ENCODE measurements at regions not wholly inside any gene's neighbourhood (a gene's known extent, or its start where the extent isn't known, plus 50 kb on each side); places are given as distances from the start of the nearest gene placed in this dataset.
A peak's percentile ranks its signal among the peaks of the same experiment; 100 is the strongest.

DNA sequence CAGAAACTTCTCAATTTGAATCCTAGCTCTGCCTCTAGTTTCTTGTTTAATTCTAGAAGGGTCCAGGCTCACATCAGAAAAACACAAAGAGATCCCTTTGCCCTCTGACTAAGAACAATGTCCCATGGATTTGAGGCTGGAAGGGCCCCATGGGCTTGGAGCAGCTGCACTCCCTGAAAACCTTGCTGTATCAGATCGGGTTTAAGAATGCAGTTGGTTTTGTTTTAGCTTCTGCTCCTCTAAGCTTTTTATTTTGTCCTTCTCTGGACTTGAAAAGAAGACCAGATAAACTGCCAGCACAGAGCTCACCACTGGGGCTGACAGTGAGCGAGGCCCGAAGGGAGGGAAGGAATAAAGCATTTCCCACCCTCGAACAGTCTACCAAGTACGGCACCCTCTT is 69.2 kb upstream of the WIPF1 start:
- Mint-ChIP-seq H3K9me3 (peaks cover 3% of the 10 kb centered on the region), H3K27ac (no peak overlapping the region), H3K36me3 (ENCODE audit: low read depth) (peaks cover 9% of the 10 kb centered on the region), H3K4me1 (peaks cover 10% of the 10 kb centered on the region), H3K27me3 (no peaks in the 10 kb centered on the region), H3K4me3 (no peak overlapping the region)
- ChIA-PET CTCF (interaction anchor here (0.8 to 1.6 kb wide), 4 partner anchors 13 to 95 kb away, joined by 3 to 4 read pairs (median 4); no protein-coding TSS in a partner anchor), POLR2A (interaction anchor here (1.1 to 2.7 kb wide), 3 partner anchors 15 to 69 kb away, joined by 3 to 14 read pairs (median 6); partner anchors contain the start of gene WIPF1)
- no peak for DNase-seq

DNA sequence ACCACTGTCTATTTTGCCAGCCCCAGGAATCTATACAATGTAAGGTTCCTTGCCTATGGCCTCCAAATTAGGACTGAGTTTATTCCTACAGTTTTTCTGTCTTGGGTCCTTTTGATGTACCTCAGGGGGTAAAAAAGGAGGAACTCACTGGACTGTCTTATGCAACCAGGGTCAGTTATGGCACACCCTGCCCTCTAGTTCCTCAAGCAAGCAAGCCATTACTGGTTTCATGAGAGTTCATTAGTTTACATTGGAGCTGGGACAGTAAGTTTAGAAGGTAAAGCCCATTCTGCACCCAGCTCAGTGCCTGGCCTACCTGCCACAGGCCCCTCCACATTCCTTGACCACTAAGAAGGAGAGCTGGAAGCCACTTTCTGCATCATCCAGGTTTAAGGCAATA is 68.7 kb upstream of the WIPF1 start:
- DNase-seq, result no peak
- no peaks in the 10 kb centered on the region for H3K9me3 Mint-ChIP-seq
- no peak overlapping the region for H3K4me3 Mint-ChIP-seq
- no peaks in the 10 kb centered on the region for H3K27me3 Mint-ChIP-seq
- CTCF ChIA-PET, result interaction anchor here (1.0 to 1.5 kb wide), 2 partner anchors 31 to 94 kb away, joined by 3 to 4 read pairs; no protein-coding TSS in a partner anchor
- no peak overlapping the region for H3K27ac Mint-ChIP-seq
- peaks cover 6% of the 10 kb centered on the region for H3K36me3 Mint-ChIP-seq (ENCODE audit: low read depth)
- POLR2A ChIA-PET, result interaction anchor here (1.1 to 2.7 kb wide), 3 partner anchors 15 to 69 kb away, joined by 3 to 14 read pairs (median 6); partner anchors contain the start of gene WIPF1
- H3K4me1 Mint-ChIP-seq, result peaks cover 12% of the 10 kb centered on the region

DNA sequence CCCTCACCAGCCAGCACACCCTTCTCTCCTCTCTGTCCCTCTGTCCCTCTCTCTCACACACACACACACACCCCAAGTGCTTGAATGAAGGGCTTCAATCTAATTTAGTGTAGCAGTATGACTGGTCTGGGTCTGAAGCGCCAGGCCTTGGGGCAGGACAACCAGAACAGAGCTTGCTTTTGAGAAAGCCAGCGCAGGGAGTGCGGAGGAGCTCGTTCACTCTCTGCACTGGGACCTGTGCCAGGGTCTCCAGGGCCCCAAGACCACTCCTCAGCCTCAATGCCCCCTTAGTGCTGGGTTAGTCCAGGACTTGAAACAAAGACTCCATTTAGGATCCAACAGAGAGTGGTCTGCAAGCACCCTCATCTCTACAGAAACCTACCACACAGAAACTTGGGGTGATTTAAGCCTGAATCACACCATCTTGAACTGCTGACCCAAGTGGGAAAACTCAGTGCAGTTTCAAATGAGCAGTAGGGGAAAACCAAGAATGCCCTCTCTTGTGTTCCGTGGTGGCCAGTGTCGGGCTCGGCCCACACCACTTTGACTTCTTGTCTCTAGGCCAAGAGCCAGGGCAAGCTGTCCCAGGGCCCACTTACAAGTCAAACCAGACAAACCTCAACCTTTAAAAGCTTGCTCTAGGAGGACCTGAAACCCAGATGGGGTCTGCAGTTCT is 66.6 kb upstream of the WIPF1 start:
- H3K27me3 Mint-ChIP-seq, result no peaks in the 10 kb centered on the region
- no peak overlapping the region for H3K4me3 Mint-ChIP-seq
- peaks cover 28% of the 10 kb centered on the region for H3K4me1 Mint-ChIP-seq
- CTCF ChIA-PET, result no interaction called here
- POLR2A ChIA-PET, result no interaction called here
- no peak overlapping the region for H3K27ac Mint-ChIP-seq
- no peaks in the 10 kb centered on the region for H3K9me3 Mint-ChIP-seq
- H3K36me3 Mint-ChIP-seq (ENCODE audit: low read depth), result peaks cover 6% of the 10 kb centered on the region
- no peak for DNase-seq

DNA sequence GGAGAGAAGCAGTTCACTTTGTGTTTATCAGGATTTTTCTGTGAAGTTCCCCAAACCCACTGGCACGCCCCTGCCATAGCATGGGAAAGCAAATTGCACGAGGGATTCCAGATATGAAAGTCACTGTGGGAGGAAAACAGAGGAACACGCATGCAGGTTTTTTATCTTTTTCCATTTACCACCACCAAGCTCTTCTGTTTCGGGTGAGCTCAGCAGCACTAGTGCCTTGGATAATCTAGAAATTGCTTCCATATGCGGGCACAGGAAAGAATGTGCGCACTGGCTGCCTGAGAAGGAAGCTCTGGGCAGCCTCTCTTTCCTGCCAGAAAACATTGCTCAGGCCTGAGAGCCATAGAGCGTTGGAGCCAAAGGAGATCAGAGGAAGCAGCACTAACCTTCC is 65.9 kb upstream of the WIPF1 start:
- no peak for DNase-seq
- ChIA-PET CTCF (no interaction called here), POLR2A (interaction anchor here (1.4 kb wide), 1 partner anchor 29 kb away, joined by 3 read pairs; no protein-coding TSS in a partner anchor)
- no peaks in the 10 kb centered on the region for H3K9me3 Mint-ChIP-seq
- H3K4me1 Mint-ChIP-seq, result peaks cover 33% of the 10 kb centered on the region
- H3K36me3 Mint-ChIP-seq (ENCODE audit: low read depth), result peaks cover 6% of the 10 kb centered on the region
- H3K27me3 Mint-ChIP-seq, result no peaks in the 10 kb centered on the region
- no peak overlapping the region for H3K4me3 Mint-ChIP-seq
- no peak overlapping the region for H3K27ac Mint-ChIP-seq

DNA sequence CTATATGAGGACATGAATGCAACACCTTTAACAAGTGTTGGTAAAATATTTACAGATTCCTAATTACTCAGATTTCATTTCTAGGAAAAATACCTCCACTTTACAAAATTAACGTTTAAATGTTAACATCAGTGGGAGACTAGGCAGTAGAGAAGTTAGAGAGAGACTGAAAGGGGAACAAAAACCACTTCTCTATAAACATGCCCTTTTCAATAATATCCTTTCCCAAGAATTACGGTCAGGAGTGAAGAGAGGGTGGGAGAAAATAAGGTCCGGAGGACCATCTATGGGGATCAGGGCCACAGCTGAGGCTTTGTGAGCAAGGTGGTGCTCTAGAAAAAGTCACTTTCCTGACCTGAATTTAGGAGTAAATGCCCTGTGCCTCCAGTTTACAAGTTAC is 65.3 kb upstream of the WIPF1 start:
- no peaks in the 10 kb centered on the region for H3K27me3 Mint-ChIP-seq
- DNase-seq, result no peak
- ChIA-PET POLR2A (interaction anchor here (1.4 kb wide), 1 partner anchor 28 kb away, joined by 3 read pairs; no protein-coding TSS in a partner anchor), CTCF (no interaction called here)
- H3K4me3 Mint-ChIP-seq, result no peak overlapping the region
- H3K36me3 Mint-ChIP-seq (ENCODE audit: low read depth), result peaks cover 11% of the 10 kb centered on the region
- no peak overlapping the region for H3K27ac Mint-ChIP-seq
- no peaks in the 10 kb centered on the region for H3K9me3 Mint-ChIP-seq
- peaks cover 35% of the 10 kb centered on the region for H3K4me1 Mint-ChIP-seq

DNA sequence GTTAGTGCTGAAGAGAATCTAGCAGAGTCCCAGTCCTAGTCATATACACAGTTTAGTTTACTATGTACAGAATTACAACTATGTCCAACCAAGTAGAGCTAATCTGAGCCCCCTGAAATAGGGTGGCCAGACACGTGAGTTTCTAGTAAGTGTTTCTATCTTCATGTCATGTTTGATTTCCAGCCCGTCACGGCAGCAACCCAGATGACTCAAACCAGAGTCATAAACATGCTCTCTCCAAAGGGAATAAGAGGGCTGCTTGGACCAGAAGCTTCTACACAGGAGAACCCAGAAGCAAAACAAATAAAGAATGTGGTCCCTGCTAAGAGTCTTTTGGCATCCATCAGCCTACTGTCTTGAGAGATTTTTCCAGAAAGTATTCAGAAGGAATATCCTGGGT is 64.9 kb upstream of the WIPF1 start:
- no peak overlapping the region for H3K4me3 Mint-ChIP-seq
- no peak for DNase-seq
- peaks cover 12% of the 10 kb centered on the region for H3K36me3 Mint-ChIP-seq (ENCODE audit: low read depth)
- H3K27me3 Mint-ChIP-seq, result no peaks in the 10 kb centered on the region
- CTCF ChIA-PET, result no interaction called here
- H3K9me3 Mint-ChIP-seq, result no peaks in the 10 kb centered on the region
- POLR2A ChIA-PET, result interaction anchor here (1.4 kb wide), 1 partner anchor 28 kb away, joined by 3 read pairs; no protein-coding TSS in a partner anchor
- peaks cover 31% of the 10 kb centered on the region for H3K4me1 Mint-ChIP-seq
- no peak overlapping the region for H3K27ac Mint-ChIP-seq

DNA sequence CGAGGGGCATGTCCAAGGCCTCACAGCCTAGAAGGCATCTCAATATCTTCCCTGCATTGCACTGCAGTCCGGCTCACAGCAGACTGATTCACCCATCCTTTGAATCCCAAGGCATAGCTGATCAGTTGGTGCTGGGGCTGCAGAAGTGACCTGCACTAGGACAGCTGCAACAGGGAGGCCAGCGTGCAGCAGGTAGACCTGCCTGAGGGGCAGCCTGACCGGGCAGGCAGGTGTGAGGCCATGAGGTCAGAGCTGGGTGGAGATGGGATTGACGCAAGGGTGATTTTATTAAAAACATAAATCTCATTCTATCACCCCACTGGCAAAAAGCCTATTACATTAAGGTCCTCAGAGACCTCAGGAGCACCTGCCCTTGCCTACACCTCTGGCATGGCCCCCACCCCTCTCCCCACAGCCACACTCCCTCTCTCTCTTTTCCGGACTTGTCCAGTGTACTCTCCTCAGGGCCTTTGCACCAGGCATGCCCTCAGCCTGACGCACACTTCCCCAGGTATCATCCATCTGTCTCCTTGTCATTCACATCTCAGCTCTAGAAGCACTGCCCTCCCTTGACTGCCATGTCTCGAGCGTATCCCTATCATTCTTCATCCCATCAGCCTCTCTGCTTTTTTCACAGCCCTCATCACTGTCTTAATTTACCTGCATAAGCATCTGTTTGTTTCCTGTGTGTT is 63.5 kb upstream of the WIPF1 start:
- POLR2A ChIA-PET, result no interaction called here
- H3K27ac Mint-ChIP-seq, result no peak overlapping the region
- H3K4me3 Mint-ChIP-seq, result no peak overlapping the region
- H3K4me1 Mint-ChIP-seq, result peaks cover 29% of the 10 kb centered on the region
- CTCF ChIA-PET, result no interaction called here
- DNase-seq, result no peak
- H3K36me3 Mint-ChIP-seq (ENCODE audit: low read depth), result peaks cover 25% of the 10 kb centered on the region
- peaks cover 8% of the 10 kb centered on the region for H3K9me3 Mint-ChIP-seq
- no peaks in the 10 kb centered on the region for H3K27me3 Mint-ChIP-seq

DNA sequence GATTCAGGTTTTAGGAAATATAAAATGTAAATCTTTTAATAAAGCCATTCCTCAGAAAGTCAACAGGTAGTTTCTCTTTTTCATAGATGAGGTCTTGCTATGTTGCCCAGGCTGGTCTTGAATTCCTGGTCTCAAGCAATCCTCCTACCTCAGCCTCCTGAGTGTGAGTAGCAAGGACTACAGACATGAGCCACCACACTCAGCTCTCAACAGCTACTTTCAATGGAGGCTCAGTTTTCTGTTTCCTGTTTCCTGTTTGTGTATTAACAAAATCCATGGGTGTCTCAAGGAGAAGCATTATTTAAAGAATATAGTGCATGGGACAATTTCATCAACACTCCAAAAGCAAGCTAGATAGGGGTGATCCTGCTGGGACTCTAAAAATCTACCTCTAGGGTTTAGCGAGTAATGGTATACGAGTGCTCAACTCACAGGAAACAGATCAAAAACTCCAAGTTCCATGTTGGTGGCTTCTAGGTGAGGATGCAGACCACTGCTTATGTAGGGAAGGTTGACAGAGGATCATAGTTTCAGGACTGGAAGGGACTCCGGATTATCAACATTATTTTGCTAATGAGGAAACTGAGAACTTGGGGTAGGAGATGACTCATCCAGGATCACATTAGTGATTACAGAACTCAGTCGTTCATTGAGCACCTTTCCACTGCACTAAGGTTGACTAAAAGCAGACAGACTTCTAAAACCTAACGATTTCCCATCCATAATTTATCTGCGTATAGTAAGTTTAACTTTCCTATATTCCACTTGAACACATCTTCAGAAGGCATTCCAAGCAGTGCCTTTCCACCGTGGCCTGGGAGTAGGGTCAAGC is 61.7 kb upstream of the WIPF1 start:
- ChIA-PET POLR2A (interaction anchor here (1.2 kb wide), 1 partner anchor 23 kb away, joined by 3 read pairs; no protein-coding TSS in a partner anchor), CTCF (interaction anchor here (1.1 kb wide), 1 partner anchor 24 kb away, joined by 3 read pairs; no protein-coding TSS in a partner anchor)
- peak overlapping the region; percentile 56 for H3K27ac Mint-ChIP-seq
- H3K27me3 Mint-ChIP-seq, result no peaks in the 10 kb centered on the region
- peaks cover 24% of the 10 kb centered on the region for H3K9me3 Mint-ChIP-seq
- no peak overlapping the region for H3K4me3 Mint-ChIP-seq
- H3K36me3 Mint-ChIP-seq (ENCODE audit: low read depth), result peaks cover 42% of the 10 kb centered on the region
- peaks cover 37% of the 10 kb centered on the region for H3K4me1 Mint-ChIP-seq
- DNase-seq, result no peak

DNA sequence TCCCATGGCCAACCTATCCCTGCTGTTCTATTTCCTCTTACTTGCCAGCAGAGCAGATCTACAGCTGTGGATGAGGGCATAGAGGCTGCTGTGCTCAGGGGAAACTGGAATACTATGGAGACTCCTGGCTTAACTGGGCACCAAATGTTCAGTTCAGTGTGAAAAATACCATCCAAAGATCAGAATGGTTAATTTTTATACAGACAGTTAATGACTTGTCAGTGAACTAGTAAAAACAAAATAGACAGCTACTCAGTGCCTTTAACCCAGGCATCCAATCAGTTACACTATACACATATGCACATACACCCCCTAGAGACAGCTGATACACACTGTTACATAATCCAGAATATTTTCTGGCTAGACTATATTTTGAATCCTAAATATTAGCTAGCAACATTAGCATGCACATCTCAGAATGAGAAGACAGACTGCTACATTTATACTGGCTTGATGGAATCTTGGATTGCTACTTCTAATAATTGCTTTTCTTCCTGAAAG is 59.1 kb upstream of the WIPF1 start:
- peaks cover 30% of the 10 kb centered on the region for H3K9me3 Mint-ChIP-seq
- H3K27me3 Mint-ChIP-seq, result no peaks in the 10 kb centered on the region
- ChIA-PET POLR2A (interaction anchor here (0.6 to 0.7 kb wide), 2 partner anchors 56 to 166 kb away, joined by 3 read pairs; no protein-coding TSS in a partner anchor), CTCF (no interaction called here)
- no peak for DNase-seq
- H3K36me3 Mint-ChIP-seq (ENCODE audit: low read depth), result peaks cover 48% of the 10 kb centered on the region
- no peak overlapping the region for H3K27ac Mint-ChIP-seq
- H3K4me3 Mint-ChIP-seq, result no peak overlapping the region
- H3K4me1 Mint-ChIP-seq, result peaks cover 37% of the 10 kb centered on the region

DNA sequence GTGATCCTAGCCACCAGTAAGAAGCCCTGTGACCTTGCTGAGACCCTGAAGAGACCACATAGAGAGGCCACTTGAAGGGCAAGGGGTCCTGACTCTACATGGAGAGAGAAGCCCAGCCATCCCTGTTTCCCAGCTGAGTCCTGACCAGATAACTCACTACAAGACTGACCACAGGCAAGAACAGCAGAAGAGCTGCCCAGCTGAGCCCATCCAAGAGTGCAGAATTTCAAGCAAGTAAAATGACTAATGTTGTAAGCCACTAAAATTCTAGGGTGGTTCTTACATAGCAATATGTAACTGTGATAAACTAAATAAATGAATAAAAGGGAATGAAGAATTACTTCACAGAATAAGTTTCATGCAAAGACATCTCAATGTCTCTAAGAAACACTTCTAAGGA is 58.4 kb upstream of the WIPF1 start:
- peaks cover 30% of the 10 kb centered on the region for H3K9me3 Mint-ChIP-seq
- DNase-seq, result no peak
- no peak overlapping the region for H3K4me3 Mint-ChIP-seq
- ChIA-PET CTCF (no interaction called here), POLR2A (interaction anchor here (0.7 kb wide), 1 partner anchor 166 kb away, joined by 3 read pairs; no protein-coding TSS in a partner anchor)
- no peaks in the 10 kb centered on the region for H3K27me3 Mint-ChIP-seq
- H3K4me1 Mint-ChIP-seq, result peaks cover 34% of the 10 kb centered on the region
- peaks cover 47% of the 10 kb centered on the region for H3K36me3 Mint-ChIP-seq (ENCODE audit: low read depth)
- H3K27ac Mint-ChIP-seq, result no peak overlapping the region

DNA sequence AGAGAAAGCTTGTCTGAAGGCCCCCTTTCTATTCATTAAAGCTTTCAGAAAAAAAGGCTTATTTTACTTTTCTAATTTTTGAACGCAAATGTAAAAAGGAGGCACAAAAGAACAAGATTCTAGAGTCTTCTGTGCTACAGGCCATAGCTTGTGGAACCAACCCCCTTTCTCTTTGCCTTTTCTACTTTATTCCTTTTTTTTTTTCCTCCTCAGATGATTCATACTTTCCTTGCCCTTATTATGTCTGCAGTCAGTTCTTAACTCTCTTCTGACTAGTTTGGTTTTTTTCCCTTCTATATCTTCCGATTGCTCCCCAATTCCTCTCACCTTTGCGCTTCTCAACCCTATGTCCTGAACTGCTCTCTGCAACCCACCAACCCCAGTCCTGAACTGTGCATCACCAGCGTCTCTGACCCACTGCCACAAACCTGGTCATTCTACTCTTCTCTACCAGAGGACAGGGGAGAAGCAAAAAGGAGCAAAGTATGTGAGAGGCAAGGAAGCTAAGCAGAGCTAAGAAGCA is 56.9 kb upstream of the WIPF1 start:
- no peak overlapping the region for H3K27ac Mint-ChIP-seq

DNA sequence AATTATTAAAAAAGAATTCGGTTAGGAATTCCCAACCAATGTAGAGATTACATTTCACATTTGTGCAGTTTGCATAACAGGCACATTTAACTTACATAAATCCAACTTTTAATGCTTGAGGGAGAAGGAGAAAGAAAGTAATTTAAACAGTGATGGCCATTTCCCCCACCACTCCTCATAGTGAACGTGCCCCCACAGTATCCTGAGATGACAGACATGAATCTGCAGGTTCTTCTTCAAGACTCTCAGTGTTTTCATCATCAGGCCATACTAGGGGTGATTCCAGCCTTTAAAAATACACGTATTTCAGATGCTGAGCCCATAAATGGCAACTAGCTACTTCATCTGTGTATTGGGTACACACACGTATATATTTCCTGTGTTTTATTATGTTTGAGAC is 51.3 kb upstream of the WIPF1 start:
- no peak overlapping the region for H3K27ac Mint-ChIP-seq
- H3K36me3 Mint-ChIP-seq (ENCODE audit: low read depth), result peaks cover 36% of the 10 kb centered on the region
- CTCF ChIA-PET, result no interaction called here
- no peaks in the 10 kb centered on the region for H3K4me1 Mint-ChIP-seq
- no peaks in the 10 kb centered on the region for H3K27me3 Mint-ChIP-seq
- H3K4me3 Mint-ChIP-seq, result no peak overlapping the region
- POLR2A ChIA-PET, result no interaction called here
- no peak for DNase-seq
- H3K9me3 Mint-ChIP-seq, result peaks cover 13% of the 10 kb centered on the region

More for the DNA sequence above, 56.9 kb upstream of the WIPF1 start:
- DNase-seq, result no peak
- Mint-ChIP-seq H3K27me3 (no peaks in the 10 kb centered on the region), H3K9me3 (peaks cover 32% of the 10 kb centered on the region), H3K36me3 (ENCODE audit: low read depth) (peaks cover 57% of the 10 kb centered on the region), H3K4me1 (peaks cover 21% of the 10 kb centered on the region), H3K4me3 (no peak overlapping the region)
- ChIA-PET CTCF (no interaction called here), POLR2A (no interaction called here)

Data from activated CD4-positive, alpha-beta memory T cell treated with anti-CD3 and anti-CD28 coated beads, Interleukin-2, amount 10 ng/mL, durations not matched to agents 7 days and 5 days (primary cell).